Smooth muscle cell (in vitro differentiated cells): ENCODE measurements at regions not wholly inside any gene's neighbourhood (a gene's known extent, or its start where the extent isn't known, plus 50 kb on each side); places are given as distances from the start of the nearest gene placed in this dataset.

Experiments
- DNase-seq: peaks from one replicate; lab custom pipeline; 2025; ENCODE audit not compliant: unreplicated experiment; lab: John Stamatoyannopoulos, UW
- H2AFZ ChIP-seq: fragments of 200-600 bp; sonication (generic); 2 replicates; pipeline ENCODE4 v1.6.0; 2016; ENCODE audit warnings: antibody characterized with exemption, low read depth, mild to moderate bottlenecking
- H3F3A ChIP-seq: fragments of 200-600 bp; sonication (generic); 2 replicates; pipeline ENCODE4 v1.6.0; 2017; ENCODE audit warnings: antibody characterized with exemption, low read depth
- H3K27ac ChIP-seq: fragments of 200-600 bp; sonication (generic); 2 replicates; pipeline ENCODE4 v1.5.1; 2016; ENCODE audit warnings: low read depth, mild to moderate bottlenecking
- H3K27me3 ChIP-seq: fragments of 200-600 bp; sonication (generic); 2 replicates; pipeline ENCODE4 v1.6.1; 2016; ENCODE audit warnings: low read depth, mild to moderate bottlenecking
- H3K36me3 ChIP-seq: fragments of 200-600 bp; sonication (generic); 2 replicates; pipeline ENCODE4 v1.5.1; 2016; ENCODE audit warnings: low read depth
- H3K4me1 ChIP-seq: fragments of 200-600 bp; sonication (generic); 2 replicates; pipeline ENCODE4 v1.5.1; 2016; ENCODE audit warnings: low read depth
- H3K4me2 ChIP-seq: fragments of 200-600 bp; sonication (generic); 2 replicates; pipeline ENCODE4 v1.6.0; 2016; ENCODE audit warnings: mild to moderate bottlenecking
- H3K4me3 ChIP-seq: fragments of 200-600 bp; sonication (generic); 2 replicates; pipeline ENCODE4 v1.5.1; 2016; ENCODE audit warnings: mild to moderate bottlenecking
- H3K79me2 ChIP-seq: fragments of 200-600 bp; sonication (generic); 2 replicates; pipeline ENCODE4 v1.6.0; 2016; ENCODE audit warnings: low read depth, mild to moderate bottlenecking
- H3K9ac ChIP-seq: fragments of 200-600 bp; sonication (generic); 2 replicates; pipeline ENCODE4 v1.6.0; 2016; ENCODE audit warnings: low read depth
- H3K9me3 ChIP-seq: fragments of 200-600 bp; sonication (generic); replicated peaks from 2 replicates; pipeline ENCODE4 v1.5.1; 2016; ENCODE audit warnings: low read depth
- H4K20me1 ChIP-seq: fragments of 200-600 bp; sonication (generic); 2 replicates; pipeline ENCODE4 v1.6.0; 2016; ENCODE audit warnings: low read depth
- CTCF ChIP-seq: fragments of 200-600 bp; sonication (generic); IDR thresholded peaks from 2 replicates; pipeline ENCODE4 v1.5.1; 2017; ENCODE audit warnings: borderline replicate concordance, mild to moderate bottlenecking, antibody characterized with exemption; ENCODE audit not compliant: insufficient read depth, poor library complexity, severe bottlenecking
- WGBS: methylation state at CpG from one replicate; pipeline ENCODE4 v1.1.7; 2016; ENCODE audit warnings: low lambda C conversion rate; 5-methylcytosine and 5-hydroxymethylcytosine counted together

- H3K4me3 ChIP-seq, result no peak overlapping the region
- H3K27ac ChIP-seq, result no peak overlapping the region
- no peak for DNase-seq
- H3K36me3 ChIP-seq, result no peaks in the 10 kb centered on the region
- no peaks in the 10 kb centered on the region for H3K79me2 ChIP-seq
- H2AFZ ChIP-seq, result no peak overlapping the region
- no peaks in the 10 kb centered on the region for H4K20me1 ChIP-seq
- WGBS, result 90% methylated on average over 6 of the region's 7 CpGs
- no peak overlapping the region for H3K9ac ChIP-seq
- no peak for TF ChIP-seq CTCF
- no peaks in the 10 kb centered on the region for H3K9me3 ChIP-seq
- no peak overlapping the region for H3K4me2 ChIP-seq
- H3K27me3 ChIP-seq, result no peaks in the 10 kb centered on the region
- no peaks in the 10 kb centered on the region for H3F3A ChIP-seq
- H3K4me1 ChIP-seq, result no peaks in the 10 kb centered on the region
Measured at GRCh38 chr2:10233131-10234012, 69.3 kb upstream of the HPCAL1 start.

- no peak overlapping the region for H3K27ac ChIP-seq
- DNase-seq, result no peak
Measured at GRCh38 chr2:10234013-10234306, 68.7 kb upstream of the HPCAL1 start.

GRCh38 chr2:10234409-10235094 is 68.2 kb upstream of the HPCAL1 start:
- H3K27ac ChIP-seq, result peak overlapping the region; percentile 53
- no peaks in the 10 kb centered on the region for H3K4me1 ChIP-seq
- no peaks in the 10 kb centered on the region for H3K79me2 ChIP-seq
- no peak for TF ChIP-seq CTCF
- peak overlapping the region; percentile 74 for H3K4me2 ChIP-seq
- no peak overlapping the region for H3K4me3 ChIP-seq
- H3K9ac ChIP-seq, result no peak overlapping the region
- H3K9me3 ChIP-seq, result no peaks in the 10 kb centered on the region
- H3K36me3 ChIP-seq, result no peaks in the 10 kb centered on the region
- no peaks in the 10 kb centered on the region for H4K20me1 ChIP-seq
- WGBS, result 75% methylated on average over 18 of the region's 18 CpGs
- DNase-seq, result no peak
- no peak overlapping the region for H2AFZ ChIP-seq
- no peaks in the 10 kb centered on the region for H3K27me3 ChIP-seq
- H3F3A ChIP-seq, result no peaks in the 10 kb centered on the region

More at GRCh38 chr2:10234013-10234306, 68.7 kb upstream of the HPCAL1 start:
- H3F3A ChIP-seq, result no peaks in the 10 kb centered on the region
- H3K9ac ChIP-seq, result no peak overlapping the region
- H3K27me3 ChIP-seq, result no peaks in the 10 kb centered on the region
- no peak for TF ChIP-seq CTCF
- no peaks in the 10 kb centered on the region for H3K79me2 ChIP-seq
- WGBS, result 91% methylated on average over 4 of the region's 4 CpGs
- no peaks in the 10 kb centered on the region for H3K9me3 ChIP-seq
- no peak overlapping the region for H3K4me2 ChIP-seq
- no peak overlapping the region for H2AFZ ChIP-seq
- H3K4me1 ChIP-seq, result no peaks in the 10 kb centered on the region
- no peak overlapping the region for H3K4me3 ChIP-seq
- no peaks in the 10 kb centered on the region for H4K20me1 ChIP-seq
- H3K36me3 ChIP-seq, result no peaks in the 10 kb centered on the region
